Cerebellar cortex (tissue), 1 donor: ENCODE measurements at regions not wholly inside any gene's neighbourhood (a gene's known extent, or its start where the extent isn't known, plus 50 kb on each side); places are given as distances from the start of the nearest gene placed in this dataset.
"Not testable (repeated sequence)": the region's sequence is repeated elsewhere in the genome, so short reads cannot be mapped to it uniquely, and the experiment has no call there.

Source experiments
- DNase-seq: peaks from one replicate; pipeline ENCODE4 v3.0.0-alpha.2; 2015; ENCODE audit warnings: low spot score

DNA sequence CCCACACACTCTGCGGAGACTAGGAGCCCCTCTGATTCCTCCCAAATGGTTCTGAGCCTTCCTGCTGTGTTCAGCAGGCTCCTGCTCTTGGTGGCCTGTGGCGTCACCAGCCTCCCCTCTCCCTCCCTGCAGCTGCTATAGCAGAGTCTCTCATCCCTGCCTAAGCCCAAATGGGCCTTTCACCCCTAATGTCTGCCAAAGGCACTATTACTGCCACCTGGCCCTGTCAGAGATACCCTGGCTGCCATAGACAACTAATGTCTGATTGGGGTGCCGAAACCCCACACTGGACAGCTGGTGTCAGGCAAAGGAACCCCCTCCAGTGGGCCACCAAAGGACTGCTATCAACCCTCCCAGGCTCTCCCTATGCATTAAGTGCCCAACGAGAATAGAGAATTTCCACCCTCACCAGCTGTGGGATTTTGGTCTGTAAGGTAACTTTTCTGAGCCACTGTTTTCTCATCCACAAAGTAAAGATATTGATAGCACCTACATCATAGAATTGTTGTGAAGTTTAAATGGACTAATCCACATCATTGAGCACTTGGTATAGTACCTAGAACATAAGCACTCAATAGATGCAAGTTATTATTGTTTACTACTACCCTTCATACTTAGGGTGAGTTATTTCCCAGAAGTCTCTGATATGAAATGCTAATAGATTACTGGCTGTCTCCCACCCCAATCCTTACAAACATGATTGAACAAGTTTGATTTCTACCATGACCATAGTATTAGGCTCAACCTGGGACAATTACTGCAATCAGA is 421.3 kb downstream of the MID1IP1 start:
- DNase-seq, result no peak

DNA sequence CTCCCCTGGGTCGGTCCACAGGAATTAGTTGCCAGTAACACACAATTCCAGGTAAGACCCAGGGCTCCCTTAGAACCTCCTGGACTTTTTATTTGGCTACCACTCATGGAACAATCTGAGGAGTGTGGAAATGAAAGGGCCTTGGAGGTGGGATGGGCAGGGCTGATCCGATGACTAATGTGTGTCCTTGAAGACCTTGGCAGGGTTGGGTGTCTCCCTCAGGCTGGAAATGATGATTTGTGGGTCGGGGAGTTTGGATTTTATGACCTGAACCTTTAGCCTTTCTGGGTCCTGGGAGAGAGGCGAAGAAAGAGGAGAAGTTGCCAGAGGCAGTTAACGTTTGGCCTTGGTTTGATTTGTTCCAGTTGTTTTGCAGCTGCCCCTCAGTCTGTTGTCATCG is 425.0 kb downstream of the MID1IP1 start:
- DNase-seq, result no peak

DNA sequence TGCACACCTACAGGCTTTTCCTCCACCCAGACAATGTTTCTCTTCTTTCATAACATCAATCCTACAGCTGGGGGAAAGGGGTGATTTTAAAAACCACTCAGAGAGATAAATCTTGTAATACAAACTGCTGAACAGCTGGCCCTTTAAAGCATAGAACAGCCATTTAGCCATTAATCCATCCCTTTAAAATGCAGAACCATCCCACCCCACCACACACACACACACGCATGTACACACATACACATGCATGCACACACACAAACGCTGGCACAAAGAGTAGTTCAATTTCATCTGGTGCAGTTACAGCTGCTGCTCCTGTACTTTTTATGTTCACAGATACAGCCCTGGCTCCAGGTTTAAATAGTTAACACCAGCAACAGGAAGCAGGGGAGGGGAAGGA is 426.1 kb downstream of the MID1IP1 start:
- DNase-seq, result no peak

DNA sequence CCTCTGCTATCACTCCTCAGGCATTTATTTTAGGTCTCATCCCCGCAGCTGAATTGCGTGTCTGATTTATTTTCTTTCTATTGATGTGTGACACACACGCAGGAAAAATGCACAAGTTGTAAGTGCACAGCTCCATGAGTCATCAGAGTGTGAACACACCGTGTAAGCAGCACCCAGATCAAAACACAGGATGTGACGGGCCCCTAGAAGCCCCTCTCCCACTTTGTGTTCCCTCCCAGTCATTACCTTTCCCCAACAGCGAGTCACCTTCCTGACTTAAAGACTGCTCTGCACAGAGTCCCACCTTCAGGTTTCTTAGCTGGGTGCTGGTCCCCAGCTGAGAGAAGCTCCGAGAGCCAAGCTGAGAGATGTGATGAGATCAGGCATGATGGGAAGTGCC is 436.7 kb downstream of the MID1IP1 start:
- DNase-seq, result no peak

DNA sequence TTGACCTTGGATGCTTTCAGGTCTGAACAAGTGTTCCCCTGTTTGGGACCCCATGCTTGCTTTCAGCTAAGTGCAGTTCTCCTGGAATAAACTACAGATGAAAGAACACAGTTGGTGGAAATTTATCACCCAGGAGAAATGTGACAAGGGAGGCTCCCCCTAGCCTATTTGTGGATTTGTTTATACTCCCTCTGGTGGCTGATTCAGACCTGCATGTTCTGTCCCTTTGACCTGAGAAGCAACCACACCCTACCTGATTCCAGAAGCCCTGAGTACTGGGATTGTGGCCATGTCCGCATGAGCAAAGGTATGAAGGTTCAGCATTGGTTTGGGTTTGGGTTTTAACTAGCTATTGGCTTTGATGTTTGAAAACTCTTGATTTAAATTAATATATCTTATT is 440.9 kb downstream of the MID1IP1 start:
- DNase-seq, result peak; percentile 36

DNA sequence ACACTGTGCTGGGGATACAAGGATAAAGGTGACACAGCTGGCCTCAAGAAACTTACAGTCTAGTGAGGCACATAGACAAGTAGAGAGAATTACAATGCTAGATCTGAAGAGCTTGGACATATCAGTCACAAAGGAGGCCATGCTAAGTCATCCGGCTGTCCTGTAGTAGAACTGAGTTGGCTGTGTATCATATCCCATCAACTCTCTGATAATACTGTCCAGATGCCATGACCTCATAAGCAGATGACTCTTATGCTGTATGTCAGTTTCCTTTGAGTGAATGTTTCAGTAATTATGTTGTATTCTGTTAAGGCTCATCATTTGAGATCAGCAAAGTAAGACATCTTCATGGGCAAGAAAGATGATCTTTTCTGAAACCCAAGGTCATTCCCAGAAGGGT is 442.9 kb downstream of the MID1IP1 start:
- DNase-seq, result no peak

DNA sequence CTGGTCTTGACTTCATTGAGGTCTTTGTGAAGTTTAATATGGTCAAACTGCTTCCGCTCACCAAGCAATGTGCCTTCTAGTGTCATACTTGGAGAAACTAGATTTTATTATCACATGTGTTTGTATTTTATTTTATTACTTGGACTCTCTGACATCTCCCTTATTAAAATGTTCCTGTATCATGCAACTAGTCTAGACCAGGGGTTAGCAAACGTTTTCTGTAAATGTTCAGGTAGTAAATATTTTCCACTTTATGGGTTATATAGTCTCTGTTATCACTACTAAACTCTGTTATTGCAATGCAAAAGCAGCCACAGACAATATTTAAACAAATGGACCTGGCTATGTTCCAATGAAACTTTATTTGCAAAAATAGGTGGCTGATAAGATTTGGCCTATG is 443.8 kb downstream of the MID1IP1 start:
- DNase-seq, result no peak

DNA sequence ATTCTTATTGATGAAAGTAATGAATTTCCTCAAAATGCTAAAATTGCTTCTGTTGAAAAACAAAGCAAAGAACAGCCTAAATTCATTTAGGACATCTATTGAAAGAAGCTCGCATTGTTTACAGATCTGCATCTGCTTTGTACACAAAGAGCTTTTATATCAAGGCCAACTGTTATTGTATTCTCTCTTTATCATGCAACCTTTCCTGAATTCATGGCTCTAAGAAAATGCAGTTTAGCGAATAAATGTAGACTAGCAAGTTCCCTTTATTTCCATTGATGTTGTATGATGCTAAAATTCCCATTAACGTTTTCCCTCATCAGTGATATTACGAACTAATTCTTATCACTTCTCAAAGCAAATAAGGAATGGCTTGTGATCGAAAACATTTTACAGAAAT is 446.3 kb downstream of the MID1IP1 start:
- DNase-seq, result no peak

DNA sequence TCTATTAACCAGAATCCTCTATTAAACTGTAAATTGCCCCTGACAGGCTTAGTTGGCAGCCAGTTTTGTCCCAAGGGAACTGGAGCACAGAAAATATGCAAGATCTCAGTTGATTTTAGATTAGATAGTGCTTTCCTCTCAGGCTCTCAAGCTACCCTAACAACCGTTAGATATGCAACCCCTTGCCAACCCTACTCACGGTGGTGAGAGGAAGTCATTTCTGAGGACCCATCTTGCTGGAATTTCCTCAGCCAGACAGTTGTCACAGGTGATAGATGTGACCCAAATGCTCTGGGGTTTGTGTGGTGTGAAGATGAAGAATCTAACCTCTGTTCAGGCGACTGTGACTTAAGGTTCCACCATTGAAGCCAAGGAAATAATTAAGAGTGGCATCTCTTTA is 447.1 kb downstream of the MID1IP1 start:
- no peak for DNase-seq

DNA sequence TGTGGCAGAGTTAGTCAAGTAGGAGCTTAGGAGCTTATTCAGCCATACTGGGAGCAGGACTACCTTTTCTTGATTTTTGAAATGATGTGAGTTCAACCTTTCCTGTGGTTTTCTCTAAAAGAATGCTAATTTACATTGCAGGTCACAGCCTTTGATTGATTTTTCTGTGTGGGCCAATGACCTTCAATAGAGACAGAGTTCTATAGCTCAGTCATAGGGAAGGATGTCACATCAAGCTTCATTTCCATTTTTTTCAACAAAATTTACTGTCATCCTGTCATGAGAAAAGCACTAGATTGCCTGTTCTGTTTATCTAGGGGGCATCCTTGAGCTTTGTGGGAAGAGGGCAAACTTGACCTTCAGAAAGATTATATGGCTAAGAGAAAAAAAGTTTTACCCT is 448.7 kb downstream of the MID1IP1 start:
- DNase-seq, result no peak

DNA sequence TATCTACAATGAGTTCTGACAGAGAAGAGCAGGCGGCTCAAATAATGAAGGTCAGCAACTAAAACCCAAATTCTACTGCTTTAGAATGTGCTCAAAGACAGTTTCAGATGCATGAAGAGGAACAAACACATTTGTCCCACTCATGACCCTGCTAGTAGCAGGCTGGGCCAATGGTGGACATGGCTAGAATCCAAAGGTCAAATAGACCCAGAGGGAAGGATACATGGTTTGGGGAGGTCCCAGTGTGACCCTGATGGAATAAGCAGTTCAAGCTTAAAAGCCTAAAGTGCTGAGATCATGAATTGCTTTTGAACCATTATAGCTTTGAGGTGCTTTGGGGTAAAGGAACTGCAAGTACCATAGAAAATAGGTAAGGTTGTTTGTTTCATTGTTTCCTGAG is 450.7 kb downstream of the MID1IP1 start:
- DNase-seq, result no peak

DNA sequence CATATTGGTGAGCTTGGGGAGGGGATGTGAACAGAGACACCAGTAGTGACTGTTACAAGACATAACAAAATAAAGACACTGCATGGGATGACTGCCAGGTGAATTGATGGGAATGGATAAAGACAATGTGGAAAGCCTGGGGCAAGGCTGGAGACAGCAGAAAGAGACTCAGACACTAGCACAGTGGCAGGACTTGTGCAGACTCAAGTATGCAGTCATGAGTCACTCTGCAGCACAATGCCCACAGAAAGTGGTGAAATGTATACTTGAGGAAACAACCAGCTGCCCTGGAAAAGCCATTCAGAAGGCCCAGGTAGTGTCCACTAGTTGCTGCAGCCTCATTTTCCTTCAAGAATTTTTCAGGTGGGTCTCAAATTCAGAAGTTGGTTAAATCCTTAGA is 452.3 kb downstream of the MID1IP1 start:
- DNase-seq, result no peak

DNA sequence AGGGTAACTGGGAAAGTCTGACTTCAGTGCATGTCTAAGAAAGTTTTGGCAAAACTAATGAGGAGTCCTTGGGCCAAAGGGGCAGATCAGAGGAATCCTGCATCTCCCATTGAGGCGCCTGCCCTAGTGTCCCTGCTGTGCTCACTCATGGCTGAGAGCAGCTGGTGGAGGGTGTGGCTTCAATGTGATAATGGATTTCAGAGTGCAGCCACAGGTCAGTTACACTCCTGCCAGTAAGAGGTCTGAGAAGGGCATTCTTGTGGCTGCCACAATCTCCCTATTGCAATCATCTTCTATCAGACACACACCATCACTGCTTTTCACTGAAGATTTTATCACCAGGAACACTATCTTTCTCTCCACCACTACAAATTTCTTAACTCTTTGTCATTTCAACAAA is 457.1 kb downstream of the MID1IP1 start:
- no peak for DNase-seq

DNA sequence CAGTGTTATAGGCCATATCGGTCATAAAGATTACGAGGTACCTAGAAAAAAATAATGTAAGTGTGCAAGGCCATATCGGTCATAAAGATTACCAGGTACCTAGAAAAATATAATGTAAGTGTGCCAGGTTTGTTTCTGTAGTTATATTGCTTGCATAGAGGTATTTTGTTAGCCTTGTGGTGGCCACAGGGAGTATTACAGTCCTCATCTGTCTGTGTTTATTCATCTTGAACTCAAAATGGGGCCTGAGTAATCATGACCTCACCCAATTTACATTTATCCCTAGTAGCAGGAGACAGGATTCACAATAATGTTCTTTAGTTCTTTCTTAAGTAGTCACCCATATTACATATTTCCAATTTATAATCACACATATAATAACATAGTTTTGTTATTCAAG is 459.7 kb downstream of the MID1IP1 start:
- no peak for DNase-seq

DNA sequence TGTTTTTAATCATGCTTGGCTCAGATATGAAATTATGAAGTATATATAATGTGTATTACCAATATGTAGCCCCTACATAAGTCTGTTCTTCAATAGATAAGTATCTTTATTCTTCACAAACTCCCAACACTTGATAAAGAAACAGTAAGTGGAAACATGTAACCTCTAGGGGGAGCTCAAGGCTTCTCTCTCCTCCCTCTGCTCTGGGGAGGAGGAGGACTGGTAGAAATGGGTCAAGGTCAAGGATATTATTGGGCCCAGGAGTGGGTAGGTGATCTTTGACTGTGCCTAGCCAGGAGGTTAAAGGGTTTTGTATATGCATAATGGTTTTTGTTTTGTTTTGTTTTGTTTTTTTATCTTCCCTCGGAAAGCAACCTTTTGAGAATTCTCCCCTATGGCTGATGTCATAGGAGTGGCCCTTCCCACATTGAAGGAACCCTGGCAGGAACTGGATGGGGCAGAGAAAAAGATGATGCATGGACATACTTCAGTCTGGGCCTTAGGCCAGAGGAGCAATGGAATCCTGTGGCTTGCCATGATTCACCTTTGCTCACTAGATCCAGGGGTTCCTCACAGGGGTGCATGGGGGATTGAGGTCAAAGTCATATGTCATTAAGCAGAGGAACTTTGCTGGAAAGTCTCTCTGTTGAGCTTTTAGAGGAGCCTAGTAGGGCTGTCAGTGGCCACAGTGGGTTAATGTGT is 460.3 kb downstream of the MID1IP1 start:
- DNase-seq, result peak; percentile 22

DNA sequence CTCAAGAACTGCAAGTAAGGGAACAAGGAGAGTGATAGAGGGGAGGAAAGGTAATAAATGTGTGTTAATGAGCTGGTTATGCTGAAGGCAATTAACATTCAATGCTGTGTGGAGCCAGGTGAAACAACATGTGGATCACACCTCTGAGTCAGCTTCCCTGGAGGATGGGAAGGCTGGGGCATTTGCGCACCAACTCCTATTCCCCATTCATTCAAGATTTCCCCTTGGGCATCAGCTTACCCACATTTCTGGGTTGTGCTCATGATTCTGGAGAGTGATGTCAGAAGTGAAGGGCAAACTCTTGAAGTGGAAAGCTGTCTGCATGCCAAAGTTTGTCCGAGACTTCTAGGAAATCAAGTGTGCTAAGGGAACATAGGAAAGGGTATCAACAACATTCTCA is 461.4 kb downstream of the MID1IP1 start:
- DNase-seq, result no peak

DNA sequence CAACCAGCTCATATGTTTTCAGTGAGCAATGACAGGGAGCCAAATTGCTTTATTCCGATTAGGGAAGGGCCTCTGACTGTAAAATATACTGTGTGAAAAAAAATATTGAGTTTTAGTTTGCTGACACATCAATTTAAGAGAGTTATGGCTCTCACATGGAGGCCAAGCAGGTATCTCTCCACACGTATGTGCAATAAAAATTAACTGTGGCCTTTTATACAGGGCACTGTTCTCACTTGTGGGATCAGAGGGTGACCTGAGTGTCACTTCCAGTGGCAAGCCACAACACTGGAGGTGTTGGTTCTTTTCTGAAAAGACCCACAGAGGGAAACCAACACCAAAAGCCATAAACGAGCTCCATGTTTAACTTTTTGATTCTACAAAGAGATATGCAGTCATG is 462.8 kb downstream of the MID1IP1 start:
- no peak for DNase-seq

DNA sequence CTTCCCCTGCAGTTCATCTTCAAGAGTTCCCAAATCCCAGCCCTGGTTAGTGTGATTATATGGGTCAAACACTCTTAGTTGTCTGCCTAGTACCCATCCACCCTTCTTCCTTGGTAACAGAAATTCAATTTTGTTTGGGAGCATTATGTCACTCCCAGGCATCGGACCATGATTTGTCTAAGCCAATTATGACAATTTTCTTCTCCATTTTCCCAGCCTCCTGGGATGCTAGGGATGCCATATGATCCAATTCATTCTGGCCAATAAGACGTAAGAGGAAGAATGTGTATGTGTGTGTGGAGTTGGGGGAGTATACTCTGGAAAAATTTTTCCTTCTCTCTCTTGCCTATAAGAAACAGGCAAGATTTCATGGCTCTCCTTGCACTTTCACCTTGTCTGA is 465.9 kb downstream of the MID1IP1 start:
- DNase-seq, result no peak

DNA sequence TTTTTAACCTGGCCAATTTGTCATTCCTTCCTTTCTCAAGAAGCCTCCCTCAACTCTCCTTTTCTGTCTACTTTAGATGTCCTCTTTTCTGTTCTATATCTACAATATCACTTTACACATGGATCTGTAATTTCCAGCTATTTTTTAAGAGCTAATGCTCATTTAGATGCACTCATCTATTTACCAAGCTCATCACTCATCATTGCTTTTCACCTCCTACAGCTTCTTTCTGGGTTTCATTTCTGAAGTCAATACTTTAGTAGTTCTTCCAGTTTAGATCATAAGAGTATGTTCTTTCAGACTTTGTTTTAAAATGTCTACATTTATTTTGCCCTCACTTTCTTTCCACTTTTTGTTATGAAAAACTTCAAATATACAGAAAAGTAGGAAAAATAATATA is 466.9 kb downstream of the MID1IP1 start:
- DNase-seq, result no peak

DNA sequence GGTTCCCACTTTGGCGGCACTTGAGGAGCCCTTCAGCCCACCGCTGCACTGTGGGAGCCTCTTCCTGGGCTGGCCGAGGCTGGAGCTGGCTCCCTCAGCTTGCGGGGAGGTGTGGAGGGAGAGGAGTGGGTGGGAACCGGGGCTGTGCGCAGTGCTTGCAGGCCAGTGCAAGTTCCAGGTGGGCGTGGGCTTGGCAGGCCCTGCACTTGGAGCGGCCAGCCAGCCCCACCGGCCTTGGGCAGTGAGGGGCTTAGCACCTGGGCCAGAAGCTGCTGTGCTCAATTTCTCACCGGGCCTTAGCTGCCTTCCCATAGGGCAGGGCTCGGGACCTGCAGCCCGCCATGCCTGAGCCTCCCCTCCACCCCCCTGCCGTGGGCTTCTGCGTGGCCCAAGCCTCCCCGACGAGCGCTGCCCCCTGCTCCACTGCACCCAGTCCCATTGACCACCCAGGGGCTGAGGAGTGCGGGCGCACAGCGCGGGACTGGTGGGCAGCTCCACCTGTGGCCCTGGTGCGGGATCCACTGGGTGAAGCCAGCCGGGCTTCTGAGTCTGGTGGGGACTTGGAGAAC is 474.3 kb downstream of the MID1IP1 start:
- DNase-seq, result no peak

DNA sequence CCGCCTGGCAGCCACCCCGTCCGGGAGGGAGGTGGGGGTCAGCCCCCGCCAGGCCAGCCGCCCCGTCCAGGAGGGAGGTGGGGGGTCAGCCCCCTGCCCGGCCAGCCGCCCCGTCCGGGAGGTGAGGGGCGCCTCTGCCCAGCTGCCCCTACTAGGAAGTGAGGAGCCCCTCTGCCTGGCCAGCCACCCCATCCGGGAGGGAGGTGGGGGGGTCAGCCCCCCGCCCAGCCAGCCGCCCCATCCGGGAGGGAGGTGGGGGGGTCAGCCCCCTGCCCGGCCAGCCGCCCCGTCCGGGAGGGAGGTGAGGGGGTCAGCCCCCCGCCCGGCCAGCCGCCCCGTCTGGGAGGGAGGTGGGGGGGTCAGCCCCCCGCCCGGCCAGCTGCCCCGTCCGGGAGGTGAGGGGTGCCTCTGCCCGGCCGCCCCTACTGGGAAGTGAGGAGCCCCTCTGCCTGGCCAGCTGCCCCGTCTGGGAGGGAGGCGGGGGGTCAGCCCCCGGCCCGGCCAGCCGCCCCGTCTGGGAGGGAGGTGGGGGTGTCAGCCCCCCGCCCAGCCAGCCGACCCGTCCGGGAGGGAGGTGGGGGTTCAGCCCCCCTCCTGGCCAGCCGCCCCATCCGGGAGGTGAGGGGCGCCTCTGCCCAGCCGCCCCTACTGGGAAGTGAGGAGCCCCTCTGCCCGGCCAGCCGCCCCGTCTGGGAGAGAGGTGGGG is 476.6 kb downstream of the MID1IP1 start:
- not testable (repeated sequence) for DNase-seq

DNA sequence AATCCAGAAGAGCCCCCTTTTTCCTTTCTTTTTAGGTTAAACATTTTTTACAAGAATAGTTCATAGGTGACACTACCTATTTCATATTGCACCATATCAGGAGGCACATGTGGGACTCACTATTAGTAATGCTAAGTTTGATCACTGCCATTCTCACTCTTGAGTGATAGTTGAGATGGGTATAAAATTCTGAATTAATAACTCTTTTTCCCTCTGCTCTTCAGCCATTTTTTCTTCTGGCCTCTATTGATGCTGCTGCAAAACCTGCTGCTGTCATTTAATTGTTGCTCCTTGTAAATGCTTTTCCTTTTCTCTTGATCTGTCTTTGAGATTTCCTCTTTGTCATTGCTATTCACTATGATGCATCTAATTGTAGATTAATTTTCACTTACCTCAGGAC is 482.0 kb downstream of the MID1IP1 start:
- no peak for DNase-seq

DNA sequence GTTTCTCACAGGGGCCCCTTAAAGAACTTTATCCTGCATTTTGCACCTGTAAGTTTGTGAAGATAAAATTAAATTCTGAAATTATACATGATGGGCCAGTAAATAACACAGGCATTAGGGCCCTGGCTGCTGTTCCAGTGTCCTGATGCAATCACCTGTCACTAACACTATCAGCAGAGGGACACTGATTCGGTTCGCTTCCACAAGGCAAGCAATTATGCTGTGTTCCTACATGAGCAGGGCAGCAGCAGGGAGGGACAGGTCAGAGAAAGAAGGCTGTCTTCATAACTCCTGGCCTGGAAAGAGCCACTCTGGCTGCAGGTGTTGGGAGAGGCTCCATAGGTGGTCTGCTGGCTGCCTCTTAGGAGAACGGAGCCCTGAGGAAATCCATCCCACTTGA is 487.3 kb downstream of the MID1IP1 start:
- no peak for DNase-seq
